NCI-H1694 treated with DMSO at 0.1 percent for 48 hours (cell line): ENCODE measurements at regions not wholly inside any gene's neighbourhood (a gene's known extent, or its start where the extent isn't known, plus 50 kb on each side); places are given as distances from the start of the nearest gene placed in this dataset.
"Not testable (repeated sequence)": the region's sequence is repeated elsewhere in the genome, so short reads cannot be mapped to it uniquely, and the experiment has no call there.

Source experiments
- DNase-seq: peaks from one replicate; lab custom pipeline; 2025; lab: John Stamatoyannopoulos, UW

- no peak for DNase-seq
Measured at GRCh38 chr16:7820816-7821215, 488.2 kb downstream of the RBFOX1 start.

DNA sequence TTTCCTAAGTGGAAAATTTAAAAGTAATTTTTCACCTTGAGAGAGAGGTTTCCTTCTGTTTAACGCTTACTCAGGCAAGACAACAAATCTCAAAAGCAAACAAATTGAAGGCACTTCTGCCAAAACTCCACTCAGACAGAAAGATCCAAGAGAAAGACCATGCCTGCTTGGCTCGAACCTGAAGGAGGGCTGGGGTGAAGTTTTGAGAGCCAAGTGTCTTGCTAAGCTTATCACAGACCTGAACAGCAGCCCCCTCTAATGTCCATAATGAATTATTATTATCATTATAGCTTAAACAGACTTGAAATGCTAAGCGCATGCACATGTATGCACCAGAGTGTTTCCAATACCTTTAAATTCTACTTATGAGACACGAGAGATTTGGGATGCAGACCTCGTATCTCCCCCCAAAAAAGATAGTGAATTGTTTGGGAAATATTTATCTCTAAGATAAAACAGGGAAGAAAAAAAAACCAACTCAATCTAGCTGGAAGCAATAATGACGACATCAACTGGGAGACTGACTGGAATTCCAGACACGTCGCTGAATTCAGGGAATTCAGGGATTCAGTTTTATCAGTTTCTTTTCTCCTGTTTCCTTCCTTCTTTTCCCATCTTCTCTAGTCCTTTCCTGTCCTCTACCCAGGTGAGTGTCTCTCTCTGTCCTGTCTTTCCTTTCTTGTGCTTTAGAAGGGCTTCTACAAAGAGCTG is 473.2 kb downstream of the RBFOX1 start:
- no peak for DNase-seq

DNA sequence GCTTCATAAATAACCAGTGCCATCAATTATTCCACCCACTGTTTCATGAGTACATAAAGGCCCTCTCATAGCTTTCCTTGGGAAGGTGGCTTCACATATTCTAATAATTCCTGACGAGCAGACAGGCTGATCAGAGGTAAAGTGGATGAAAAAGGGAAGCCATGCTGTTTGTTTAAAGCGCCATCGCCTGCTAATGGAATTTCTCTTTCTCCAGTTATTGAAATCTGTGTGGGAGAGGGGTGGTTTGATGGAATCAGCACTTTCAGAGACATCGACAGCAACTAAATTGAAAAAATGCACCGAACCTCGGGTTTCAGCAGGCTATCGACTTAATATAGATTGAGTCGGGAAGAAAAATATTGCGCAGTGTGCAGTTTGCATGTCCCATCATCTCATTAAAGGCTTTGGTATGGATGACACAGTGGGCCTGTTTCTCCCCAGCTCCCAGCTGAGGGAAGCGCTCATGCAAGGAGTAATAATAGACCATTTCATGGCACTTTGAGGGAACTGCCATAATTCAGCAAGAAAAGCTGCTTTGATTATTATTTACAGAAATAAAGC is 472.1 kb downstream of the RBFOX1 start:
- no peak for DNase-seq

DNA sequence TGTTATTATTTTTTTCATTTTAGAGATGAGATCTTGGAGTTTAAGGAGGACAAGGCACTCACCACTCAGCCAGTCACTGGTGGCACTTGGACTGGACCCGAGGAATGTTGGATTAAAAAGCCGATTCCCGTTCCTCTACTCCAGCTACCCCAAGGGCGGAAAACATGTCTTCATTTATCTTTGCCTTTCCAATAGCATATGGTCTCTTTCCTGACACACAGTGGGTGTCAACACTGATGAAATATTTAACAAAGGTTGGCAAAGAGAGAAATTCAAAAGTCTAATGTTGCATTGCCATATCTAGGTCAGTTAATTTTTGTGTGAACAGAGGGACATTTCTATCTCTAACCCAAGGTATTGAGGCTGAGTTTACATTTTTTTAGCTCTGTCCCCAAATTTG is 459.7 kb downstream of the RBFOX1 start:
- DNase-seq, result no peak

DNA sequence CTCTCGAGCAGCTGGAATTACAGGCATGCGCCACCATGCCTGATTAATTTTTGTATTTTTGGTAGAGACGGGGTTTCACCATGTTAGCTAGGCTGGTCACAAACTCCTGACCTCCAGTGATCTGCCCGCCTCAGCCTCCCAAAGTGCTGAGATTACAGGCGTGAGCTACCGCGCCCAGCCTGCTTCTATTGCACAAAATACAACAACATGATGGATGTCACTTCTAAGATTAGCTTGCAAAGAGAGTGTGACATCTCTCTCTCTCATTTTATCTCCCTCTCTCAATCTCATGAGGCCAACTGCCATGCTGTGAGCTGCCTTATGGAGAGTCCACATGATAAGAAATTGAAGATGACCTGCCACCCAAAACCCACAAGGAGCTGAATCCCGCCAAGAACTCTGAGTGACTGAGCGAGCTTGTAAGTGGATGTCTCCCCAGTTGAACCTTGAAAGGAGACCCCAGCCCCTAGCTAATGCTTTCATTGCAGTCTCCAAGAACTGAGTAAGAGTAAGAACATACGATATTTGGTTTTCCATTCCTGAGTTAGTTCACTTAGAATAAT is 458.5 kb downstream of the RBFOX1 start:
- no peak for DNase-seq

DNA sequence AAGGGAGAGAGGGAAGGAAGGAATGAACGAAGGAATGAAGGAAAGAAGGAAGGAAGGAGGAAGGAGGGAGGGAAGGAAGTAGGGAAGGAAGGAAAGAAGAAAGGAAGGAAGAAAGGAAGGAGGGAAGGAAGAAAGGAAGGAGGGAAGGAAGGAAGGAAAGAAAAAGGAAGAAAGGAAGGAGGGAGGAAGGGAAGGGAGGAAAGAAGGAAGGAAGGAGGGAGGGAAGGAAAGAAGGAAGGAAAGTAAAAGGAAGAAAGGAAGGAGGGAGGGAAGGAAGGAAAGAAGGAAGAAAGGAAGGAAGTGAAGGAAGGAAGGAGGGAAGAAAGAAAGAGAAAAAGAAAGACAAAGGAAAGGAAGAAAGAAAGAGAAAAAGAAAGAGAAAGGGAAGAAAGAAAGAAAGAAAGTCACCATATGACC is 442.4 kb downstream of the RBFOX1 start:
- DNase-seq, result no peak

GRCh38 chr16:7772722-7773121 is 440.1 kb downstream of the RBFOX1 start:
- no peak for DNase-seq

- DNase-seq, result not testable (repeated sequence)
Measured at GRCh38 chr16:7769091-7769490, 436.4 kb downstream of the RBFOX1 start.

DNA sequence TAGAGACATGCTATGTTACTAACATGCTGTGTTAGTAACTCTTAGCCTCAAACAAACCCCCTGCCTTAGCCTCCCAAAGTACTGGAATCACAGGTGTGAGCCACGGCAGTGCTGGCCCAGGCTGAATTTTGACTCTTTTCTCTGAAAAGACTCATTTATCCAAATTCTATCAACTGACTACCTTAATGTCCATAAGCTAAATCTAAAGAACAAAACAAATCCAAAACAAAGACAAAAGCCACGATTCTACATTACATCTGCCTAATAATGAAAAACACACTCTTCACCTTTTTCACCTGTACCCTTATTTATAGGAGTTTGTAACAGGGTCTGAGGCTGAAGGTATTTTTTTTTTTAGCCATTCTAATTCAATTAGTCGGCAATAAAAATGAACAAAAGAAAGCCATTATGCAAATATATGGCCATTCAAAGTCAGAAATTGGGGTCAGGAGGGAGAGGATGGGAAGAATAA is 432.5 kb downstream of the RBFOX1 start:
- DNase-seq, result no peak

DNA sequence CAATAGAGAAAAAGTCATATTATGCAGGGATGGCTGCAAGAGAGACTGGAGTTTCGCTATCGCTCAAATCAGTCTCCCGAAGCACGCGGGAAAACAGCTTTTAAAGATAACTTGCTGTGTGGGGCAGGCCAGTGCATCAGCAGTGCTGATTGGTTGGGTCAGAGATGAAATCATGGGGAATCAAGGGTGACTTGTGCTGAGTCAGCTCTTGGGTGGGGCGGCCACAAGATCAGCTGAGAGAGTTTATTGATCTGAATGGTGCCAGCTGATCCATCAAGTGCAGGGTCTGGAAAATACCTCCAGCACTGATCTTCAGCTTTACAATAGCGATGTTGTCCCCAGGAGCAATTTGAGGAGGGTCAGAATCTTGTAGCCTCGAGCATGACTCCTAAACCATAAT is 430.5 kb downstream of the RBFOX1 start:
- no peak for DNase-seq
